Thyroid gland (tissue), 4 donors: ENCODE measurements at regions not wholly inside any gene's neighbourhood (a gene's known extent, or its start where the extent isn't known, plus 50 kb on each side); places are given as distances from the start of the nearest gene placed in this dataset.

Experiments used
- CTCF ChIP-seq, 6 experiments: fragments of 200-600 bp in 3 of 6; fragments of 450-650 bp in 3 of 6; sonication (generic) in 3 of 6; IDR thresholded peaks; one replicate each; pipeline ENCODE4 v1.5.1; 2016 to 2019; ENCODE audit warnings: antibody characterized with exemption in 6 of 6, mild to moderate bottlenecking in 2 of 6, inconsistent platforms in 1 of 6, moderate library complexity in 1 of 6
- POLR2A ChIP-seq, 2 donors: fragments of 450-650 bp; IDR thresholded peaks; one replicate each; pipeline ENCODE4 v1.6.1; 2017; ENCODE audit warnings: antibody characterized with exemption in 2 of 2, mild to moderate bottlenecking in 2 of 2, moderate library complexity in 1 of 2

DNA sequence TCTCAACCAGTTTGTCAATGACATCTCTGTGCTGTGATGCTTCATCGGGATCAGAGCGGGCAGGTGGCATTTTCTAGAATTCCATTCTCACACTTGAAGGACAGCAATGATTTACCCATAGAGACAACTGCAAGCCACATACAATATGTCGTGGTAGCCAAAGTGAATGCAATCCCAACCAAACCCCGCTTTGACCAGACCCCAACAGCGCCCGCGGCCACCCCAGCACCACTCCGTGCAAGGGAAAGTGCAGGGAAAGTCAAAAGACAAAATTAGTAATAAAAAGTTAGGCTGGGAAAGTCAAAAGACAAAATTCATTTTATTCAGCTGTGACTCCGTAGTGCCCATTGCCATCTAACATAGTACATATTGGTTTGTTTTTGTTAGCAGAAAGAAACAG, 88.8 kb upstream of the EYA2 start:
- TF ChIP-seq CTCF (IDR thresholded peaks at IDR 0.05), result no peak
- no peak for TF ChIP-seq POLR2A (IDR thresholded peaks at IDR 0.05)
